HCT116 (cell line): ENCODE measurements at regions not wholly inside any gene's neighbourhood (a gene's known extent, or its start where the extent isn't known, plus 50 kb on each side); places are given as distances from the start of the nearest gene placed in this dataset.

Source experiments
- ATAC-seq: fragments of 200-7000 bp; cut with Tn5 transposase; 2 replicates; pipeline ENCODE4 v1.9.1; 2020; ENCODE audit warnings: mild to moderate bottlenecking, moderate library complexity
- BruUV-seq: library from RNA; stranded (reverse); fragments of 400-500 nt; replicated peaks from 2 replicates; lab custom pipeline; 2021; lab: Mats Ljungman, UMichigan
- CTCF ChIA-PET: fragments of 300-600 bp; sonication (Branson Sonifier 250); formaldehyde crosslinking; loops from one replicate; lab custom pipeline; 2021; ENCODE audit warnings: antibody characterized with exemption; lab: Charles Lee
- POLR2A ChIA-PET: fragments of 300-600, 350-600 bp; sonication (Branson Sonifier 250); formaldehyde crosslinking; loops from one replicate; lab custom pipeline; 2021; ENCODE audit warnings: antibody characterized with exemption; lab: Charles Lee
- RAD21 ChIA-PET, 2 experiments: fragments of 300-600 bp; sonication (Branson Sonifier 250); formaldehyde crosslinking; loops; one replicate each; lab custom pipeline; 2023; ENCODE audit warnings: low total read pairs in 2 of 2; ENCODE audit not compliant: uncharacterized antibody in 2 of 2, unreplicated experiment in 2 of 2, low non-redundant PET in 1 of 2; lab: Charles Lee
- DNase-seq: peaks from one replicate; pipeline ENCODE4 v3.0.0-alpha.2; 2010; ENCODE audit warnings: low read depth, low spot score
- H2AFZ ChIP-seq: fragments of 200-600 bp; shearing (Covaris generic), sonication (generic); 2 replicates; pipeline ENCODE4 v1.6.1; 2017; ENCODE audit warnings: low read depth, mixed run types, mixed read lengths, antibody characterized with exemption, low read length; ENCODE audit not compliant: poor library complexity, severe bottlenecking
- H3K27ac ChIP-seq: 2 replicates; pipeline ENCODE4 v1.5.1; 2012; ENCODE audit warnings: low read depth, low read length
- H3K27me3 ChIP-seq: fragments of 200-600 bp; sonication (generic); 2 replicates; pipeline ENCODE4 v1.6.1; 2016; ENCODE audit warnings: mixed run types, low read length, mixed read lengths; ENCODE audit not compliant: insufficient read depth
- H3K36me3 ChIP-seq, 2 experiments: fragments of 200-500 bp in 1 of 2; fragments of 200-600 bp in 1 of 2; sonication (Bioruptor generic) in 1 of 2; sonication (generic) in 1 of 2; 2 replicates each; pipeline versions ENCODE4 v1.5.1 to v1.6.1; 2014 to 2016; ENCODE audit warnings: low read length in 2 of 2, inconsistent platforms in 1 of 2, mixed read lengths in 1 of 2, mixed run types in 1 of 2; ENCODE audit not compliant: insufficient read depth in 2 of 2, control insufficient read depth in 1 of 2
- H3K4me1 ChIP-seq, 2 experiments: fragments of 200-600 bp in 1 of 2; sonication (generic) in 1 of 2; 2 replicates each; pipeline versions ENCODE4 v1.5.1 to v1.6.1; 2012 to 2017; ENCODE audit warnings: low read length in 2 of 2, inconsistent platforms in 1 of 2, mild to moderate bottlenecking in 1 of 2, mixed read lengths in 1 of 2, mixed run types in 1 of 2, moderate library complexity in 1 of 2; ENCODE audit not compliant: insufficient read depth in 2 of 2, control insufficient read depth in 1 of 2
- H3K4me2 ChIP-seq: fragments of 200-600 bp; sonication (generic); 2 replicates; pipeline ENCODE4 v1.6.1; 2017; ENCODE audit warnings: mixed run types, low read length, mixed read lengths
- H3K4me3 ChIP-seq, 2 experiments: fragments of 200-600 bp in 1 of 2; sonication (generic) in 1 of 2; replicated peaks in 1 of 2; 2 replicates each; pipeline ENCODE4 v1.5.1; 2011 to 2016; ENCODE audit warnings: low read length in 2 of 2, control low read depth in 1 of 2, low read depth in 1 of 2, mild to moderate bottlenecking in 1 of 2, mixed read lengths in 1 of 2, mixed run types in 1 of 2
- H3K79me2 ChIP-seq: fragments of 200-600 bp; sonication (generic); 2 replicates; pipeline ENCODE4 v1.6.1; 2017; ENCODE audit warnings: mild to moderate bottlenecking, mixed run types, low read length, moderate library complexity, mixed read lengths; ENCODE audit not compliant: insufficient read depth
- H3K9ac ChIP-seq: fragments of 200-600 bp; sonication (generic); 2 replicates; pipeline ENCODE4 v1.6.1; 2016; ENCODE audit warnings: low read length, mixed read lengths
- H3K9me2 ChIP-seq: fragments of 200-600 bp; sonication (generic), shearing (Covaris generic); 2 replicates; pipeline ENCODE4 v1.6.1; 2017; ENCODE audit warnings: mixed run types, mild to moderate bottlenecking, moderate library complexity; ENCODE audit not compliant: insufficient read depth
- H3K9me3 ChIP-seq, 2 experiments: fragments of 200-500 bp in 1 of 2; fragments of 200-600 bp in 1 of 2; sonication (Bioruptor generic) in 1 of 2; sonication (generic) in 1 of 2; 2 replicates each; pipeline ENCODE4 v1.6.1; 2014 to 2017; ENCODE audit warnings: low read length in 2 of 2, mixed read lengths in 2 of 2, inconsistent platforms in 1 of 2, low read depth in 1 of 2, mild to moderate bottlenecking in 1 of 2, mixed run types in 1 of 2, moderate library complexity in 1 of 2; ENCODE audit not compliant: control insufficient read depth in 1 of 2, insufficient read depth in 1 of 2
- H4K20me1 ChIP-seq: fragments of 200-600 bp; sonication (generic), shearing (Covaris generic); 2 replicates; pipeline ENCODE4 v1.6.1; 2017; ENCODE audit warnings: mixed run types, mild to moderate bottlenecking, moderate library complexity; ENCODE audit not compliant: insufficient read depth
- ATF3 ChIP-seq: IDR thresholded peaks from 2 replicates; pipeline ENCODE4 v1.6.1; 2012
- CBX3 ChIP-seq: IDR thresholded peaks from 2 replicates; pipeline ENCODE4 v1.6.1; 2012; ENCODE audit warnings: low read depth
- CEBPB ChIP-seq: IDR thresholded peaks from 2 replicates; pipeline ENCODE4 v1.6.1; 2012; ENCODE audit warnings: low read depth
- ELF1 ChIP-seq: IDR thresholded peaks from 2 replicates; pipeline ENCODE4 v1.6.1; 2012; ENCODE audit warnings: low read depth, borderline replicate concordance
- EZH2 ChIP-seq: fragments of 200-600 bp; sonication (generic); IDR thresholded peaks from 2 replicates; pipeline ENCODE4 v1.6.1; 2017; ENCODE audit warnings: antibody characterized with exemption, mixed run types
- EZH2phosphoT487 ChIP-seq: fragments of 200-600 bp; IDR thresholded peaks from 2 replicates; pipeline ENCODE4 v1.6.1; 2018; ENCODE audit warnings: antibody characterized with exemption, borderline replicate concordance
- FOSL1 ChIP-seq: IDR thresholded peaks from 2 replicates; pipeline ENCODE4 v1.6.1; 2012; ENCODE audit warnings: low read depth
- JUND ChIP-seq: IDR thresholded peaks from 2 replicates; pipeline ENCODE4 v1.6.1; 2012
- MAX ChIP-seq: IDR thresholded peaks from 2 replicates; pipeline ENCODE4 v1.6.1; 2012
- POLR2A ChIP-seq: IDR thresholded peaks from 2 replicates; pipeline ENCODE4 v1.7.0; 2011; ENCODE audit warnings: borderline replicate concordance; ENCODE audit not compliant: insufficient read depth, insufficient read length; ENCODE audit errors: extremely low read depth
- POLR2AphosphoS5 ChIP-seq: IDR thresholded peaks from 2 replicates; pipeline ENCODE4 v1.6.1; 2011; ENCODE audit warnings: mild to moderate bottlenecking, low read depth, low read length, moderate library complexity
- RAD21 ChIP-seq: IDR thresholded peaks from 2 replicates; pipeline ENCODE4 v1.6.1; 2012; ENCODE audit warnings: low read depth, mild to moderate bottlenecking
- SIN3A ChIP-seq: IDR thresholded peaks from 2 replicates; pipeline ENCODE4 v1.6.1; 2012; ENCODE audit warnings: low read depth
- SP1 ChIP-seq: IDR thresholded peaks from 2 replicates; pipeline ENCODE4 v1.6.1; 2012; ENCODE audit warnings: low read depth
- SRF ChIP-seq: IDR thresholded peaks from 2 replicates; pipeline ENCODE4 v1.6.1; 2012; ENCODE audit warnings: low read depth
- TCF7L2 ChIP-seq: IDR thresholded peaks from 2 replicates; pipeline ENCODE4 v1.7.0; 2011; ENCODE audit warnings: borderline replicate concordance, inconsistent platforms; ENCODE audit not compliant: insufficient read depth, insufficient read length; ENCODE audit errors: extremely low read depth
- YY1 ChIP-seq: IDR thresholded peaks from 2 replicates; pipeline ENCODE4 v1.6.1; 2011; ENCODE audit warnings: low read length, low read depth, moderate library complexity, mild to moderate bottlenecking; ENCODE audit not compliant: insufficient replicate concordance; ENCODE audit errors: extremely low read depth
- ZBTB33 ChIP-seq: IDR thresholded peaks from 2 replicates; pipeline ENCODE4 v1.6.1; 2011; ENCODE audit warnings: mild to moderate bottlenecking, low read length, moderate library complexity; ENCODE audit not compliant: insufficient replicate concordance; ENCODE audit errors: extremely low read depth
- ZFX ChIP-seq: fragments of 450-650 bp; IDR thresholded peaks from 2 replicates; pipeline ENCODE4 v1.6.1; 2017
- ZNF274 ChIP-seq: fragments of 200-500 bp; sonication (Bioruptor generic); IDR thresholded peaks from 2 replicates; pipeline ENCODE4 v1.6.1; 2014; ENCODE audit warnings: mild to moderate bottlenecking, low read depth, low read length, inconsistent platforms
- intact Hi-C: fragments of 100-400 bp; cut with micrococcal nuclease; formaldehyde crosslinking; loops from 2 replicates; pipeline ENCODE4 v1.10.0; 2022

- H3K27ac ChIP-seq, result no peak overlapping the region
- no peaks in the 10 kb centered on the region for H3K9me2 ChIP-seq
- ATAC-seq (no peak), DNase-seq (no peak)
- no TSS peak for BruUV-seq
- no peaks in the 10 kb centered on the region for H3K27me3 ChIP-seq
- H3K9me3 ChIP-seq, result no peaks in the 10 kb centered on the region
- no peak overlapping the region for H3K4me3 ChIP-seq
- H3K4me2 ChIP-seq, result no peak overlapping the region
- H3K79me2 ChIP-seq, result no peaks in the 10 kb centered on the region
- TF ChIP-seq CBX3 (no peak), SP1 (no peak), POLR2A (no peak), POLR2AphosphoS5 (no peak), ATF3 (no peak), MAX (no peak), ZNF274 (no peak), EZH2 (no peak), CEBPB (no peak), JUND (no peak), EZH2phosphoT487 (no peak), ELF1 (no peak), ZFX (no peak), SIN3A (no peak), SRF (no peak), YY1 (no peak), ZBTB33 (no peak), FOSL1 (no peak), TCF7L2 (no peak), RAD21 (no peak)
- H3K36me3 ChIP-seq, result no peaks in the 10 kb centered on the region
- ChIA-PET CTCF (no interaction called here), RAD21 (no interaction called here), POLR2A (no interaction called here)
- no peak overlapping the region for H3K9ac ChIP-seq
- no peaks in the 10 kb centered on the region for H3K4me1 ChIP-seq
- H2AFZ ChIP-seq, result no peak overlapping the region
- intact Hi-C loops, result no loop called here
- no peaks in the 10 kb centered on the region for H4K20me1 ChIP-seq
Measured at GRCh38 chr17:13385481-13385911, 216.2 kb downstream of the HS3ST3A1 start.
